IPS-NIHi11 (cell line): ENCODE measurements at regions not wholly inside any gene's neighbourhood (a gene's known extent, or its start where the extent isn't known, plus 50 kb on each side); places are given as distances from the start of the nearest gene placed in this dataset.
"Not testable (repeated sequence)": the region's sequence is repeated elsewhere in the genome, so short reads cannot be mapped to it uniquely, and the experiment has no call there.

Experiments
- DNase-seq: peaks from one replicate; pipeline ENCODE4 v3.0.0; 2012; ENCODE audit warnings: mixed read lengths, low spot score

GRCh38 chr5:153258469-153258868 lies 232.0 kb upstream of the GRIA1 start:
- DNase-seq = no peak

- DNase-seq = no peak
These were observed 223.0 kb upstream of the GRIA1 start for GRCh38 chr5:153267506-153267905.

- DNase-seq = no peak
These were observed 214.8 kb upstream of the GRIA1 start for GRCh38 chr5:153275695-153276094.

- peak; percentile 67 for DNase-seq
These were observed 214.3 kb upstream of the GRIA1 start for GRCh38 chr5:153276151-153276550.

- not testable (repeated sequence) for DNase-seq
These were observed 194.1 kb upstream of the GRIA1 start for GRCh38 chr5:153296251-153296844.

- DNase-seq = no peak
These were observed 190.6 kb upstream of the GRIA1 start for GRCh38 chr5:153299891-153300290.

GRCh38 chr5:153308282-153308681 lies 182.2 kb upstream of the GRIA1 start:
- no peak for DNase-seq

- DNase-seq = no peak
These were observed 171.9 kb upstream of the GRIA1 start for GRCh38 chr5:153318556-153318955.

GRCh38 chr5:153321478-153321877 lies 169.0 kb upstream of the GRIA1 start:
- no peak for DNase-seq

GRCh38 chr5:153340139-153340538 lies 150.3 kb upstream of the GRIA1 start:
- no peak for DNase-seq

- no peak for DNase-seq
These were observed 149.7 kb upstream of the GRIA1 start for GRCh38 chr5:153340738-153341137.

- no peak for DNase-seq
These were observed 148.0 kb upstream of the GRIA1 start for GRCh38 chr5:153342487-153342886.

GRCh38 chr5:153347611-153348010 lies 142.9 kb upstream of the GRIA1 start:
- DNase-seq = no peak

GRCh38 chr5:153350175-153350883 lies 140.1 kb upstream of the GRIA1 start:
- peak; percentile 46 for DNase-seq

GRCh38 chr5:153352685-153353219 lies 137.7 kb upstream of the GRIA1 start:
- DNase-seq = no peak

GRCh38 chr5:153357493-153358112 lies 132.9 kb upstream of the GRIA1 start:
- no peak for DNase-seq

GRCh38 chr5:153358315-153358976 lies 132.0 kb upstream of the GRIA1 start:
- no peak for DNase-seq

GRCh38 chr5:153360860-153361259 lies 129.6 kb upstream of the GRIA1 start:
- DNase-seq = no peak

GRCh38 chr5:153361735-153362409 lies 128.6 kb upstream of the GRIA1 start:
- DNase-seq = no peak

GRCh38 chr5:153365547-153365946 lies 124.9 kb upstream of the GRIA1 start:
- DNase-seq = no peak

GRCh38 chr5:153367466-153367865 lies 123.0 kb upstream of the GRIA1 start:
- no peak for DNase-seq
